ENCODE measurements at regions not wholly inside any gene's neighbourhood (a gene's known extent, or its start where the extent isn't known, plus 50 kb on each side); places are given as distances from the start of the nearest gene placed in this dataset.

DNA sequence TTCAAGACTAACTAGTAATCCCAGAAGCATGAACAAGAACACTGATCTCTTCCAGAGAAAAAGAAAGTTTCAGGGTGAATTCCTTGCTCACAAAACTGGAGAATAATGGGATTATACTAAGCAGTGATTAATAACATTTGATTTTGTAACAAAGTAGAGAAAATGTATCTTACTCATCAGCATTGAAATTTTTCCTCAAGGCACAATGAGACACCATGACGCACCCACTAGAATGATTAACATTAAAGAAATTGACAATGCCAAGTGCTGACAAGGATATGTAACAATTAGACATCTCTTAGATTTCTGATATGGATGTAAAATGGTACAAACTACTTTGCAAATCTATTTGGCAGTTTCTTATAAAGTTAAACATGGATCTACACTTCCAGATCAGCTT, 101.1 kb upstream of the EPHA4 start:
- TF ChIP-seq, protein P1, sequence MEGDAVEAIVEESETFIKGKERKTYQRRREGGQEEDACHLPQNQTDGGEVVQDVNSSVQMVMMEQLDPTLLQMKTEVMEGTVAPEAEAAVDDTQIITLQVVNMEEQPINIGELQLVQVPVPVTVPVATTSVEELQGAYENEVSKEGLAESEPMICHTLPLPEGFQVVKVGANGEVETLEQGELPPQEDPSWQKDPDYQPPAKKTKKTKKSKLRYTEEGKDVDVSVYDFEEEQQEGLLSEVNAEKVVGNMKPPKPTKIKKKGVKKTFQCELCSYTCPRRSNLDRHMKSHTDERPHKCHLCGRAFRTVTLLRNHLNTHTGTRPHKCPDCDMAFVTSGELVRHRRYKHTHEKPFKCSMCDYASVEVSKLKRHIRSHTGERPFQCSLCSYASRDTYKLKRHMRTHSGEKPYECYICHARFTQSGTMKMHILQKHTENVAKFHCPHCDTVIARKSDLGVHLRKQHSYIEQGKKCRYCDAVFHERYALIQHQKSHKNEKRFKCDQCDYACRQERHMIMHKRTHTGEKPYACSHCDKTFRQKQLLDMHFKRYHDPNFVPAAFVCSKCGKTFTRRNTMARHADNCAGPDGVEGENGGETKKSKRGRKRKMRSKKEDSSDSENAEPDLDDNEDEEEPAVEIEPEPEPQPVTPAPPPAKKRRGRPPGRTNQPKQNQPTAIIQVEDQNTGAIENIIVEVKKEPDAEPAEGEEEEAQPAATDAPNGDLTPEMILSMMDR (IDR thresholded peaks at IDR 0.05; ENCODE audit: insufficient read depth, low read length, poor library complexity, severe bottlenecking) = no peak
- TF ChIP-seq EZH2phosphoT487 (conservative IDR thresholded peaks at IDR 0.05; ENCODE audit: low read length) = no peak
